GM19023 (cell line): ENCODE measurements at regions not wholly inside any gene's neighbourhood (a gene's known extent, or its start where the extent isn't known, plus 50 kb on each side); places are given as distances from the start of the nearest gene placed in this dataset.

ENCODE experiments used
- ATAC-seq: cut with Tn5 transposase; IDR thresholded peaks from one replicate; pipeline ENCODE4 v1.9.1; 2021; ENCODE audit warnings: mild to moderate bottlenecking, moderate library complexity; ENCODE audit not compliant: unreplicated experiment

DNA sequence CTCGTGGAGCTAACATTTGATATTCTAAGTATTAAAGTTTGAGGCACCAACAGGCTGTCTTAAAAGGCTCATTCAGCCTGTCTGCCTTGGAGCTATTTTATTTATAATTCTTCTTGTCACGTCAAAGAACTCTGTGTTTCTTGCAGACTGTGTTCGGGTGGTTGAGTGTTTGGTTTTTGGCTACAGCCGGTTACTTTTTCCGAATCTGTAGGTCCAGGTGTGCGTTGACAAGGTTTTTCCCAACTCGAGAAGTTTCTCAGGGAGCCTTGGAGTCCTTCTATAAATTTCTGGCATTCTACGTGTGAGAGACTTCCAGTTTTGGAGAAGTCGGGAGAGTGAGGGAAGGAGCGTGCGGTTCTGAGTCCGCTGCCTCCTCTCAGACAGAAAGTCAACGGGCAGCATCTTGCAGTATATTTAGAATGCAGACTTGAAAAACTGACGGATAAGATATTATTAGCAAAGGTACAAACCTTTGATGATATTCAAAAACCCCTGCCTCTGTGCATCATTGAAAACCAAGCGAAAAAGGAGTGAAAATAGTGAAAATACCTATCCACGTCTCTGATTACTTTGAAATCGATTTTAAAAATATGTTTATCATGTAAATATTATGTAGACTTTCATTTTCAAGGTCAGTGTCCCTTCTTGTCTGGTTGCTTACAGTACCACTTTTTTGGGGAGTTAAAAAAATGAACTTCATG, 85.2 kb upstream of the PPARA start:
- ATAC-seq, result no peak

DNA sequence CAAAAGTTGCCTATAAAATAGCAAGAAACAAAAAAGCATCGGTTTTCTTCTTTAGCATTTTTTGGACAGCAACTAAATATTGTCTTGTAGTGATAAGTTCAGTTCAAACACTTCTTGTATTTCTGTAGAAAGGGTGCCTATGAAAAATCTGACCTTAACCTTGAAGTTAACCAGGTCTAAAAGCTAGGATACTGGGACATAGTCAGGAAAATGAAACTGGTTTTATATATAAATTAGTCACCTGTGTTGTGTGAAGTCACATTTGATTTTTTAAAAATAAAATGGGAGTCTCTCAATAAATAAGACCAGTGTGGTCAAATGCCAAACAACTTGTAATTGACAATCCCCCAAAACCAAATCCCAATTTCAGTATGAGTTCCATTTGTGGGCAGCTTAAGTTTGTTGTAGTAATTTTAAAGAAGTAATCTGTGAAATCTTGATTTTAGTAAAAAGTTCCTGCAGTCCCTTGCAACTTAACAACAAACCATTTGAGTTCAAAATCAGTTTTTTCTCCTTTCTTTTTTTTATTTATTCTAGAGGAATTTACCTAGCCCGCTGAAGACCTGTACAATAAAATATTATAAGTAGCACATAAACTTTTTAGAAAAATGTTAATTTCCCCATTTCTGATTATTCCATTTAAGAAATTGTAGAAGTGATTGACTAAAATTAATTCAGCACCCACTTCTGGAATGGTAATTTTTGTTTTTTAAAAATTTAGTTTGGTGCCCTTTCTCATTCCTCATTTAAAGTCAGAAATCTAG, 84.5 kb upstream of the PPARA start:
- ATAC-seq, result no peak

DNA sequence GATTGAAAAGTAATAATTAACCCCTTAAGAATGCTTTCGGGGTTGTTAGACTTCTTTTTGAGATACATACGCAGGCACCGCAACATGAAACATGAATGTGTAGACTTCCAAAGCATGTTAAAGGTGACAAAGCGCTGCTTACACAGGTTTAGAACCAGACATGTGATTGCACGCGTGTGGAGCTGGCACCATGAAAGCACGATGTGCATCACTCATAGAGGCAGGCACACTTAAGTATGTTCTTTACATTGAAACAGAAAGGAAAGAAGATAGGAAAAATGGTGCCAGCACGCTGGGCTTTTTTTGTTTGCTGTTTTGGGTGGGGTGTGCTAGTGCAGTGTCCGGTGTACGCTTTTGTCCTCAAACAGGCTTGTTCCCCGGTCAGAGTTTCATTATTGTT, 83.6 kb upstream of the PPARA start:
- ATAC-seq, result no peak

DNA sequence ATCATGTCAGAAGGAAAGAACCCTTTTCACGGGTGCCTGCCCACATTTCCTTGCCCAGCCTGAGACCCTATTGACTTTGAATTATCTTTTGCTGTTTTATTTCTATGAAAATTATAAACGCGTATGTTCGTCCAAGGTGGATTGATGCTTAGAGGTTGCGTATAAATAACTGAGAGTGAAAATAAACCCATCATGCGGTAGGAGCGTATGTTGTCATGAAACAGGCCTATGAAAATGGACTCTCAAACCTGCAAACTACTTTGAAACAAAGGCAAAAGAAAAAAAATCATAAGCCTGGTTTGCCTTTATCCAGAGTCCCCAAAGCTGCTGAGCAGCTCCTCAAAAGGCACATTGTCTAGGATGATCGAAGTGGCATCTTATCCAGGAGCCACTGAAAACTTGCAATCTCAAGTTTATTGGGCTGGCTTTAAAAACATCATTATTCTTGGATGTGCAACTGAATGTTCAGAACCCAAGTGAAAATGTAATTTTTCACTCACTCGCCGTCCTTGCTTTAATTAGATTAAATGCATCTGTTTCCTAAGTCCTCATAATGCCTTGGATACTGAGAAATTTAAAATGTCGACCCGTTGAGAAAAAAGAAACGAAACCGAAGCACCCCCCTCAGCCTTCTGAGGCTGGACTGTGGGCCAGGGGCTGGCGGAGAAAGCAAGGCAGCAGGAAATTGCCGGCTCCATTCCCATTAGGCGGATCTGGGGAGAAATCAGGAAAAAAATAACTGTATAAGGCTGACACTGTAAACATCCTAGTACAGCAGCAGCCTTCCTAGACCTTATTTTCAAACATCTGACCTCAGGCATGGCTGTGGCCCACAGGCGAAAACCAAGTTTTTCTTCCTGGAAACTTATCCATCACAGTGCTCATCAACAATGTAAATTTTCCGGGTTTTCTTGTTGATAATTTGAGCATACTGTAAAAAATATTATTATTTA, 82.9 kb upstream of the PPARA start:
- no peak for ATAC-seq

DNA sequence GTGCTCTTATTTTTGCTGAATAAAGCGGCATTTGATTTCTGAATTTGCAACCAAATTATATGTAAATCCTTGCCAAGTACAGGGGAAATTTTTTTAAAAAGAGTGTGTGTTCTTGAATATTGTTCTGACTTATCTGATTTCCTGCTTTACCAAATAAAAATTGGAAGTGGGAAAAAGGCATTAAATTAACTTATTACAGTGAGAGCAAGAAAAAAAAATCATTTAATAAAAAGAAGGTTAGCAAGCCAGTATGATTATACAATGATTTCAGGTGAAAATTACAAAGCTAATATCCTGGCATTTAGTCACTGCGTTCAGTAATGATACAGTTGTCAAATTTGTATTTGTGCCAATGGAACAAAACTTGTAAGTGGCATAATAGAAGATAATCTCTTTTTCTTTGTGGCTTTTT, 82.1 kb upstream of the PPARA start:
- no peak for ATAC-seq

DNA sequence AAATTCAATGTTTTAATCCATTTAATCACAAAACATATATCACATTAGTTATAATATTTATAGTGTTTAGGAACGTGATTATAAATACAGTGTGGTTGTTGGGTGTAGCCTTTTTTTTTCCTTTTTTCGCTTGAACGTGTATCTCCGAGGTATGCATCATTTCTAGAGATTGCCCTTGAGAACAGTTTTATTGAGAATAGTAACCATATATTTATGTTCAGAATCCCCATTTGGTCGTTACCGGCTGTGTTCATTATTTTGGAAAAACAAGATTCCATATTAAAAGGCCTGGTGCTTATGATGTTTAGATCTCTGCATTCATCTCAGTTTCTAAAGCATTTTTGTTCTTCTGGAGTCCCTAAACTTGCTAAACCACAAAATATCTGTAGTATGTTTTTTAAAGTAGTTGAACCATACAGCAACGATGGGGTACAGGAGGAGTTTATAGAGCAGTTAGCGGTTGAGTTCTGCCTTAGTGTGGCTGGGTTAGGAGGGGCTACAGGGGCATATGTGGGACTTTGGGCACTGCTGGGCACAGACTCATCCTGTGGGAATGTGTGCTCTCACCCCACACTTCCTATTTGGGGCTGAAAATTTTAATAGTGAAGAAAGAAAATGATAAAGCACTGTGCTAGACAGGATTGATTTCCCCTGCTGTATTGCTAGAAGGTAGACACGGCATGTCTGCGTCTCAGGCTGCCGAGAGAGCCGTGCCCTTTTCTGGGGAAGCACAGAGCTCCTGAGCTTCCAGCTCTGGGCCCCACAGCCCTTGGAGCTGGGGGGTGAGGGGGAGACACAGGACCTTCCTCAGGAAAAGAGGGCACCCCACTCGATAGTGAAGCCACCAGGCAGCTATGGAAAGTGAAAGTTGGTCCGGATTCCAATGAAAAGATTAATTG, 81.5 kb upstream of the PPARA start:
- no peak for ATAC-seq

DNA sequence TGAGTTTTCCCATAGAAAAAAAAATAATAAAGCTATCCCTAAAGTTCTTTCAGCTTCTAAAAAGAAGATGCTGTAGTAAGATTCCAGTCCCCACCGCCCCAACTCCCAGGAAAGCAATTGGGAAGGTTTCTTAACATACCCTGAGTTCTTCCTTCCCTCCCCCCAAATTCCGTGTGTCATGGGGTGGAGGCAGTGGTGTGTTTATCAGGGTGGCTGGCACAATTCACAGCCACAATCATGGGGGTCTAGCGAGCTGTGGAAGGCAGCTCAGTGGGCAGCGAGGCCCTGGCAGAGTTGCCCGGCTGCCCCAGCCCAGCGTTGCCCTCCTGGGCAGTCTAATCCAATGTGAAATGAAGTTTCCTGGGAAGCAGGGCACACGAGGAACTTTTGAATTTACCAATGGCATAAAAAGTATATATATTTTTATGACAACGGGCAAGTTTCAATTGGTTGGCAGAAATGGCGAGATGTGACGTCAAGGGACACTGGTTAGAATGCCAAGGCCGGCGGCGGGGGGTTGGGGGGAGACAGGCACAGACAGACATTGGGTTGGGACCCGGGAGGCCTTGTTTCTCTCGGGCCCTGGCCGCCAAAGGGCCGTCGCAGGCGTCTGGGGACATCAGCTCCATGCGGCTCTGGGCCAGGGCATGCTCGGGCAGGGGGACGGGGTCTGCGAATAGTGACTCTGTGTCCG, 80.7 kb upstream of the PPARA start:
- no peak for ATAC-seq

DNA sequence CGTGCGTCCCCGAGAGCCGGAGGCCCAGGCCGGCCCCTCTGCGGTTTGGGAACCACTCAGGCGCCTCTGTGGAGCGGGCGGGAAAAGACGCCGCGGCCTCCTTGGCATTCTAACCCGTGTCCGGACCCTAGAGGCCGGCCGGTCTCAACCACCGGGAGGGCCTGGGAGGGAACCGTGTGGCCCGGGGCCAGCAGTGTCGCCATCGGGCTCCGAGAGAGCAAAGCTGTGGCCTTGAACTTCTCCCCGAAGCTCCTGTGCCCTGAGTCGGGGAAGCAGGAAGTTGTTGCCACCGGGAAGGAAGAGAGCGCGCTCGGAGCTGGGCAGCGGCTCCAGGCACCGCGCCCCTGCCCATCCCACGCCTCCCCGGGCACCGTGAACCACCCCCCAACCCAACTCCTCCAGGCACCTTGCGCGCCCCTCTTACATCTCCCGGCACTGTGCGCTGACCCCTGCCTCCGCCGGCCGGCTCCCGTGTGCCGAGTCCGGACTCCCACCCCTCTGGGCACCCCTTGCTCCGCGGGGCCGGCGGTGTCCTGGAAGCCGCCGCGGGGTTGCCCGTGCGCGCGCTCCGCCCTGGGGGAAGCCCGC, 80.0 kb upstream of the PPARA start:
- ATAC-seq, result peak; percentile 29

DNA sequence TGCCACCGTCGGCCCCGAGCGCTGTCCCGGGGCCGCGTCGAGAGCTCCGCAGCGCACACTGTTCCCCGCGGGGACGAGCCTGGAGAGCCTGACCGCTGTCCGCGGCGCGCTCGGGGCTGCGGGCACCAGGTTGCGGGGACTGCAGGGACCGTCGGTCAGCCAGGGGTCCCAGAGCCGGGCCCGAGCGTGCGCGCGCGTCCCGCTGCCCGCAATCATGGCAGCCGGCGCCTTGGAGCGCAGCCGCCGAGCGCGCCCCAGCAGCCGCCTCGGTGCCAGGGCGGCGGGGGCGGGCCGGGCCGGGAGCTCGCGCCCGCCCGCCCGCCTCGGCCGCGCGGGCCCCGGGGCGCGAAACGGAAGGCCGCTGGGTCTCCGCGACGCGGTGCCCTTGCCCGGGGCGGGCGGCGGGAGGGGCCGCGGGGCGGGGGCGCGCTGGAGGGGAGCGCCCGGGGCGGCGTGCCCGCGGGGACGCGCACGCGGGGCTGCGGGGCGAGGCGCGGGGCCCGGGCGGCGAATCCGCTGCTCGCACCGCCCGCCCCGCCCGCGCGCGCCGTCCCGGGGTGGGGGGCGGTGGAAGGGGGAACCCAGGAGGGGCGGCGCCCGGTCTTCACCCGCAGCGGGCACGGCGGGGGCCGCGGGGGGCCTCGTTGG, 79.4 kb upstream of the PPARA start:
- peak; percentile 42 for ATAC-seq

DNA sequence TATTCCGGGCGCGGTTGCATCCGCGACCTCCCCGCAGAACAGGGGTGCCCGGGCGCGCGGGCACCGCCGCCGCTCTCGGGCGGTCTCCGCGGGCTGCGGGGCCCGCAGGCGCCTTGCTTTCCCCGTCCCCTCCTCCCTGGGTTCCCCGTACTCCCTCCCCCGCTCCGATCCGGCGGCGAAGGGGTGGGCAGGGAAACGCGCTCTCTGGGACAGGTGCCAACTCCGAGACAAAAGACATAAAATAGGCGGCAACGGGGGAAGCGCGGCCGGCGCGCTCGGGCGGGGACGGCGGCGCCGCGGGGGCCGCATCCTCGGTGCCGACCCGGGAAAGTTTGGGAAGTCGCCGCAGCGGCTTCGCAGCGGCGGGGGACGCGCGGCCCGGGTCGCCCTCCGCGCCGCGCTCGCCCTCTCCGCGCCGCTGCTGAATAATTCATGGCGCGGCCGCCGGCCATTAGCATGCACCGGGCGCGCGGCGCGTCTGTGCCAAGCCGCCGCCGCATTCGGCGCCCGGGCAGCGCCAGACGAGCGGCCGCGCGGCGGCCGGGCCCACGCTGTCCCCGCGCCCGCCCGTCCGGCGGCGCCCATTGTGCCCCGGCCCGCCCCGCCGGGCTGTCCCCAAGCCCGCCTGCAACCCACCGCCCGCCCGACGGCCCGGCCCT, 78.7 kb upstream of the PPARA start:
- no peak for ATAC-seq

DNA sequence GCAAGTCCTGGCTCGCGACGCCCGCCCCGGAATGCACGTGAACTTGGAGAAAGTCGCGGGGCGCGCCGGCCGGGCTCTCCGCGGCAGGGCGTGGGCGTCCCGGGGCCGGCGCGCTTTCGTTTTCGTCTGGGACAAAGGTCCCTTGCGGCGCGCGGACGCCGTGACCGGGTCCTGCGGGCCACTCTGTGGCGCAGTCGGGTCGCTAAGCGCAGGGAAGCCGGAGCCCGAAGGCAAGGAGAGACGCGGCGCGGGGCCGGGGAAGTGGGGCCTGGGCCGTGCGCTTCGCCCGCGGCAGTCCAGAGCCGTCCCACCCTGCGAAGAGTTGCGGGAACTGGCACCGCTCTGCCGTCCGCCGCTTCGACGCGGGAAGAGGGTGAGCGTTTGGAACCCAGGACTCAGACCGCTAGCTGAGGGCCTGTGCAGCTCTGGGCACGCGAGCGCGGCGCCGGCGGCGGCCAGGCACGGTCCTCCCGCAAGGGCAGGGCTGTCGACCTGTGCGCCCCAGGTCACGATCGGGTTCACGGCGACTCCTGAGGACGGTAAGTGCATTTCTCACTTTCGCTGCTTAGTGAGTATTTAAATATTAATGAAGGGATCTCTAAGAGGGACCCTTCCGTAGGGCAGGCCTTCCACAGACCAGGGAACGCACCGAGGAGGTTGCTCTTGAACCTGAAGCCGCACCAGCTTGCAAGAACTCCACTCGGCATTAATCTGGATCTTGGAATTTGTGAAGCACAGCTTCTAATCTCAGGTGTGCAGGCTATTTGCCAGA, 78.0 kb upstream of the PPARA start:
- ATAC-seq, result peak; percentile 34

DNA sequence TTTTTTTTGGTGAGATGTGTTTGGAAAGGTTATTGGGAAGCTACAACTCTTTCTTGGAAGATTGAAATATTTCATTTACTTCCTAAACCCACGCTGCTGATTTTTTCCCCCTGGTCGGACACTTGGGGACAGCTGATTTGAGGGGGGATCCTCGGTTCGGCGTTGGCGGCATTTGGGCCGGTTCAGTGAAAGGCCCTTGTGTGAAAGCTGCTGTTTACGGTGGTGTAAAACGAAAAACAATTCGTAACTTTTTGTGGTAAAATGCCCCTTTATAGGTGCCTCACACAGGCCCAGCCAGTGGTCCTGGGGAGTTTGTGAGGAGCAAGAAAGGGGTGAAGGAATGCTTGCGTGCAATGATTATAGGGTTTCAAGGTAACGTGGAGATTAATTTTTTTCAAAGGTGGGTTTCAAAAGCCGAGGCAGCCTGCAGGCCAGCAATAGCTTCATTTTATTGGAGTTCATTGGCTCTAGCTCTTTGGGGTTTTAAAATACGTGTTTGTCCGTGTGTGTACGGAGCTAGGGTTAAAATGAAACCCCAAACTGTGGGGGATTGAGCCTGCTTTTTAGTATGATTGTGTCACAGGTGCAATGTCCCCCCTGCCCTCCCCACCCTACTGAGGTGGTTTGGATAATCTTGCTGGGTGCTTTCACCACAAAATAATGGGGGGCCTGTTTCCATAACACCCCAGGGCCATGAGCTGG, 77.2 kb upstream of the PPARA start:
- no peak for ATAC-seq

DNA sequence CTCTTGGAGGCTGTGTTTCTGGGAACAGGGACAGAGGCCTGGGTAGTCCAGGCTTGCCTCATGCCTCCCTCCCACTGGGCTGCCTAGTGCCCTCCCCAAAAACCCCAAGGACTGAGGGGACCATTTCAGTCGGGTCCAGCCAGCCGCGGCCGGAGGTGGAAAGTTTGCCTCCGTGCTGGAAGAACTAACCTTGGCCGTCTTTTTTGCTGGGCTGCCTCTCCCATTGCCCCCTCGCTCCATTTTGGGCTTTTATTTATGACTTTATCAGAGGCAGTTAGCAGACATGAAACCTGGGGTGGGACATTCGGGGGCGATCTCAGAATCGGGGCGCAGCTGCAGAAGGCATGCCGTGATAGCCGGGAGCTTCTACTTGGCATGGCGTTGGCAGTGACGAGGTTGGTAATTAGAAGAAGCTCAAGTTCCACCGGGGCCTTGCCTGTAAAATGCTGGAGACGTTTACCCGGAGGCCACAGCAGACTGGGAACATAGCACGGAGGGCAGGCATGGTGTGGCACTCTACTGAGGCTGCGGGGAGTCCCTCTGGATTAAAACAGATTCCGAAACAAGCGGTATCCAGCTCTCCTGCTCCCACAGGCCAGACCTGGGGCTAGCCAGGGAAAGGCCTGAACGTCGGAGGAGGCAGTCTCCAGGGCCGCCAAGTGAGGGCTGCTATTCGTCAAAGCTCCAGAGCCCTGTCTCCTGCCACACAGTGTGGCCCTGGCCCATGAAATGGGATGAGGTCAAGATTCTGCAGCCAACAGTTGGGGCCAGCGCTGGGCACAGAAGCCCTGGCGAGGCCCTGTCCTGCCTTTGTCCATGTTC, 76.4 kb upstream of the PPARA start:
- no peak for ATAC-seq

DNA sequence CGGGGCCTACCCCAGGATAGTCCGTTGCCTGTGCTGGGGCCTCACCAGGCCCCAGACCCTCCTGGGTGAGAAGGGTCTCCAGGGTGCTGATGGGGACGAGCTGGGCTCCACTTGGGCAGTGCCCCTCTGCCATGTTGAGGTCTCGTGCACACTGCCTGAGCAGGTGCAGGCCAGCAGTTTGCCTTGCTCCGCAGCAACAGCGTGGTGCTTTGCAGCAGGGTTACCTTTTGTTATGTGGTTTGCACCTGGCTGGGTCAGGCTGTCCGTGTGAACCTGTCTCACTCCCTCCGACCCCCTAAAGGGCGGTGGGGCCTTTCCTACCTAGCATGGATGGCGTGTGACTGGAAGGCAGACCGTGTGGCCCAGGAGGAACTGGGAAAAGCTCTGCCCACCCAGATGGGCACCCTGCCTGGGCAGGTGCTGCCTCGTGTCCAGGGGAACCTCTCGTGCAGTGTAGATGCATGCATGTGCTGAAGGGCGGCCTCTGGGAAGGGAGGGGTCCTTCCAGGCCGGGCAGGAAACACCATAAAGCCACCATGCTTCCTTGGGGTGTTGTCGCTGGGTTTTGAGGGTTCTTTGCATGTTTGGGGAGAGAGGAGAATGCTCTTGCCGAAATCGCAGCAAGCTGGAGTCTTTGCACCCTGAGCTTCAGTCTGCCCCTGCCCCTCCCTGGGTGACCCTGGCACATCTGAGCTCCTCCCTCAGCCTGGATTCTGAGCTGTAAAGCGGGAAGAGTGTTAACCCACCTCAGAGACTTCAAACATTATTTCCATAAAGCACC, 75.4 kb upstream of the PPARA start:
- ATAC-seq, result no peak

DNA sequence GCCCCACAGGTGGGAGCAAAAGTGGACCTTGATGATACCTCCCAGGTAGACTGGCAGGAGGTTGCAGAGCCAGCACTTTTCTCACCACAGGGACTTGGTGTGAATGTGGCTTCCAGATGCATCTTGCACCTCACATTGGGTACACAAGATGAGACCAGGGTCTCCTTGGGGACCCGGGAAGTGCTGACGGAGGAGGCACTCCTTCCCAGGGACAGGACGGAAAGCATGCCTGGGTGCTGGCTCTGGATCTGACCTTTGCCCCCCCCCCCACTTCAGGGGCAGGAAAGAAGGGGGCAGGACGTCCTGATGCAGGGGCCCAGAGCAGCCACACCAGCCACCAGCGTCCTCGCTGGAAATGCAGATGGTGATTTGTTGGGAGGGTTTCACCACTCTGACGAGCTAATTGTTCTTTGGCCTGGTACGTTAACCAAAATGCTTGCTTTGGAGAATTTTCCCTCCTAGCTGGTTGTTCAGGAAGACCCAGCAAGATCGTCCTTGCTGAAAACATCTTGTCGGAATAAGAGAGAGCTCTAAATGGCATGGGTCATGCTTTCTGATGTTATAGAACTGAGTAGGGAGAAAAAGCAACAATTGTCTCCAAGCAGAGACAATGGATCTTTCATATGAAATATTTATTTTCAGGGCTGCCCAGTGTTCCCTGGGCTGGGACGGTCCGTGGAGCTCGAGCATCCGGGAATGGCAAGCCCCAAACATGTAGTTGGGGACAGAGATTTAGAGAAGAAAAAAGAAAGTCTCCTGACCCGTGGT, 74.4 kb upstream of the PPARA start:
- no peak for ATAC-seq
